Erythroblast (primary cell): ENCODE measurements at regions not wholly inside any gene's neighbourhood (a gene's known extent, or its start where the extent isn't known, plus 50 kb on each side); places are given as distances from the start of the nearest gene placed in this dataset.
"Not testable (repeated sequence)": the region's sequence is repeated elsewhere in the genome, so short reads cannot be mapped to it uniquely, and the experiment has no call there.

Experiments used
- GATA1 ChIP-seq: IDR thresholded peaks from 2 replicates; pipeline ENCODE4 v1.6.1; 2011; ENCODE audit warnings: low read depth, mild to moderate bottlenecking, control low read depth, low read length, moderate library complexity
- POLR2A ChIP-seq: IDR thresholded peaks from 2 replicates; pipeline ENCODE4 v1.6.1; 2011; ENCODE audit warnings: mild to moderate bottlenecking, low read length

DNA sequence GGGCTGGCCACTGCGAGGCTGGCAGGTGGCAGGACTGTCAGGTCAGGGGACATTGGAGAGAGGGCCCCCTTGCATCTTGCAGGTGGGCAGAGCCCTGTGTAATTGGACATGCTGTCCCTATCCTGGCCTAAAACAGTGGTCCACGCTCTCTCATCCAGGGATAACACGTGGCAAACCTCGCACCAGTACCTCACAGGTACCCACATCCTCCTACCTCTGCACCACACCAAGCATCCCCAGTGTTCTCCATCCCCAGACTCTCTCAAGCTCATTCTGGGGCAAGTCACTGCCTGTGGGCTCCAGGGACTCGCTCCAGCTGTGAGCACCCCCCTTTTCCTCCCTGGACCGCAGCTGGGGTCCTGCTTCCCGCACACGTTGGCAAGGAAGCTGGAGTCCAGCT is 212.3 kb upstream of the LRRC61 start:
- not testable (repeated sequence) for TF ChIP-seq POLR2A, GATA1
